ENCODE measurements at regions not wholly inside any gene's neighbourhood (a gene's known extent, or its start where the extent isn't known, plus 50 kb on each side); places are given as distances from the start of the nearest gene placed in this dataset.

- no peak for DNase-seq
Observed at GRCh38 chr4:34733185-34733941, 1511.0 kb downstream of the ARAP2 start.

- DNase-seq, result no peak
Observed at GRCh38 chr4:34766935-34767334, 1477.4 kb downstream of the ARAP2 start.

- no peak for DNase-seq
Observed at GRCh38 chr4:34767407-34767806, 1476.9 kb downstream of the ARAP2 start.

- peak; percentile 51 for DNase-seq
Observed at GRCh38 chr4:34771632-34772031, 1472.7 kb downstream of the ARAP2 start.

- no peak for DNase-seq
Observed at GRCh38 chr4:34790131-34790530, 1454.2 kb downstream of the ARAP2 start.

- no peak for DNase-seq
Observed at GRCh38 chr4:34791209-34791608, 1453.1 kb downstream of the ARAP2 start.

GRCh38 chr4:34800953-34801352 is 1443.4 kb downstream of the ARAP2 start:
- DNase-seq, result no peak

GRCh38 chr4:34814266-34814665 is 1430.0 kb downstream of the ARAP2 start:
- no peak for DNase-seq

- no peak for DNase-seq
Observed at GRCh38 chr4:34824515-34824914, 1419.8 kb downstream of the ARAP2 start.

GRCh38 chr4:34826660-34827059 is 1417.7 kb downstream of the ARAP2 start:
- no peak for DNase-seq

- DNase-seq, result no peak
Observed at GRCh38 chr4:34845926-34846325, 1398.4 kb downstream of the ARAP2 start.

- no peak for DNase-seq
Observed at GRCh38 chr4:34850421-34850820, 1393.9 kb downstream of the ARAP2 start.

GRCh38 chr4:34850968-34851367 is 1393.3 kb downstream of the ARAP2 start:
- DNase-seq, result no peak

GRCh38 chr4:34851411-34851810 is 1392.9 kb downstream of the ARAP2 start:
- no peak for DNase-seq

- no peak for DNase-seq
Observed at GRCh38 chr4:34854451-34854850, 1389.9 kb downstream of the ARAP2 start.

- no peak for DNase-seq
Observed at GRCh38 chr4:34861666-34862065, 1382.6 kb downstream of the ARAP2 start.

GRCh38 chr4:34878961-34879360 is 1365.4 kb downstream of the ARAP2 start:
- DNase-seq, result peak; percentile 2

GRCh38 chr4:34880246-34880645 is 1364.1 kb downstream of the ARAP2 start:
- no peak for DNase-seq

- DNase-seq, result no peak
Observed at GRCh38 chr4:34891892-34892291, 1352.4 kb downstream of the ARAP2 start.

GRCh38 chr4:34893382-34893781 is 1350.9 kb downstream of the ARAP2 start:
- DNase-seq, result no peak

GRCh38 chr4:34920032-34920431 is 1324.3 kb downstream of the ARAP2 start:
- DNase-seq, result no peak

GRCh38 chr4:34921391-34921790 is 1322.9 kb downstream of the ARAP2 start:
- no peak for DNase-seq

- DNase-seq, result no peak
Observed at GRCh38 chr4:34922325-34922724, 1322.0 kb downstream of the ARAP2 start.

- no peak for DNase-seq
Observed at GRCh38 chr4:34932591-34932990, 1311.7 kb downstream of the ARAP2 start.

- no peak for DNase-seq
Observed at GRCh38 chr4:34935739-34936138, 1308.6 kb downstream of the ARAP2 start.
